GM18867 (cell line): ENCODE measurements at regions not wholly inside any gene's neighbourhood (a gene's known extent, or its start where the extent isn't known, plus 50 kb on each side); places are given as distances from the start of the nearest gene placed in this dataset.
"Not testable (repeated sequence)": the region's sequence is repeated elsewhere in the genome, so short reads cannot be mapped to it uniquely, and the experiment has no call there.

Source experiments
- ATAC-seq: cut with Tn5 transposase; IDR thresholded peaks from one replicate; pipeline ENCODE4 v1.9.1; 2021; ENCODE audit warnings: mild to moderate bottlenecking, moderate library complexity; ENCODE audit not compliant: unreplicated experiment

DNA sequence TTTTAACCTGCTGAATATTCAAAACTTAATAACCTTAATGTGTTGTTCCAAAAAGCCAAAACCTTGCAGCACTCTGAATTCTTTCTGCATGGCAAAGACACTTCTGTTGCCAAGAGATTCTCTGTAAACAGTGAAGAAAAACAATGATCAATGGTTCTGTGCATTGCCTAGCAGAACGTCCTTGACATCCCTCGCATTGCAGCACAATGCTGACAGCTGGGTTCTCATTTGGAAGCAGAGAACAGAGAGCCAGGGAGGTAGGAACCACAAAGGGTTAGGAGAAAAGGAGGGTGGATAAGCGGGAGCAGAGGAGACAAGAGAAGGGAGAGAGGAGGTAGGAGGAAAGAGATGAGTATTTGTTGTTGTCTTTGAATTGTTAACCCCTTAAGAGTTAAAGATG is 501.1 kb downstream of the NAV3 start:
- no peak for ATAC-seq

- ATAC-seq: no peak
Measured at GRCh38 chr12:78338054-78338785, 507.5 kb downstream of the NAV3 start.

- ATAC-seq: no peak
Measured at GRCh38 chr12:78340406-78340805, 509.7 kb downstream of the NAV3 start.

- ATAC-seq: no peak
Measured at GRCh38 chr12:78343657-78344056, 513.0 kb downstream of the NAV3 start.

DNA sequence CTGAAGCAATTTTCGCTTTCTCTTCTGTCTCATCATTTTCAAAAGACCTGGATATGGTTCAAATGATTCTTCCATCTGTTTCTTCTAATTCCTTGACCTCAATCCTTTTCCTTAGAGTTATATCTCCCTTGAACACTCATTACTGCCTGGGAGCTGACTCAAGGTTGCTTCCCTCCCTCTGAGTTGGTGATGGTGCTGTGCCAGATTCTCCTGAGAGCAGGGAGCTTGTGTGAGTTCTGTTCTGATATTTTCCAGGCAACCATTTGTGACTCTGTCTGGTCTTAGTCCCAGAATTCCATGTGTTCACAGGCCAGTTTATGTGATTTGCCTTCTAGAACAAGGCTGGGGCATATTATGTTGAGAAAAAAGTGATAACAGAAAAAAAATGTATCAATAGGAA is 505.1 kb upstream of the SYT1 start:
- ATAC-seq: no peak

GRCh38 chr12:78361683-78362082 is 502.9 kb upstream of the SYT1 start:
- ATAC-seq: no peak

- no peak for ATAC-seq
Measured at GRCh38 chr12:78371284-78371683, 493.3 kb upstream of the SYT1 start.

GRCh38 chr12:78375461-78375860 is 489.1 kb upstream of the SYT1 start:
- ATAC-seq: no peak

- ATAC-seq: no peak
Measured at GRCh38 chr12:78376257-78376656, 488.3 kb upstream of the SYT1 start.

DNA sequence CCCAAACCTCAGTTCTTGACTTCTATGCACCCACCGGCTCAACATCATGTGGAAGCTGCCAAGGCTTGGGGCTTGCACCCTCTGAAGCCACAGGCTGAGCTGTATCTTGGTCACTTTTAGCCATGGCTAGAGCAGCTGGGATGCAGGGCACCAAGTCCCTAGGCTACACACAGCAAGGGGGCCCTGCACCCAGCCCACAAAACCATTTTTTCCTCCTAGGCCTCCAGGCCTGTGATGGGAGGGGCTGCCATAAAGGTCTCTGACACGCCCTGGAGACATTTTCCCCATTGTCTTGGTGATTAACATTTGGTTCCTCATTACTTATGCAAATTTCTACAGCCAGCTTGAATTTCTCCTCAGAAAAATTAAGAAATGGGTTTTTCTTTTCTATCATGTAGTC is 485.5 kb upstream of the SYT1 start:
- ATAC-seq: not testable (repeated sequence)

DNA sequence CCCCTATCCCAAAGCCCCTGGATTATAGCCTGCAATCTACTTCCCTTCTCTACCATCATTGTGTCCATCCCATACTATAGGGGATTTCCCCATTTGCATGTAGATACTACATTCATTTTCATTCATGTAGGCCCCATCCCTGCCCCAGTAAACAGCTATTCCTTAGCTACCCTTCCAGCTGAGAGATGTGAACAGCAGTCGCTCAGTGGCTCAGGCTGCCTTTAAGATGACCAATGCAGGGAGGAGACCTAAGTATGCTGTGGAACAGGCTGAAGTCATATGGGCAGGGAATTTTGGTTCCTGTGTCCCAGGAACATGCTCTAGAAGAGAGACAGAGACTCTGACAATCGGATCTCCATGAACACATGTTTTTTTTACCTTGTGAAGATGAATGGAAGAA is 481.2 kb upstream of the SYT1 start:
- no peak for ATAC-seq

- no peak for ATAC-seq
Measured at GRCh38 chr12:78384541-78384940, 480.0 kb upstream of the SYT1 start.

- ATAC-seq: no peak
Measured at GRCh38 chr12:78385541-78385940, 479.0 kb upstream of the SYT1 start.

- no peak for ATAC-seq
Measured at GRCh38 chr12:78386871-78387270, 477.7 kb upstream of the SYT1 start.

DNA sequence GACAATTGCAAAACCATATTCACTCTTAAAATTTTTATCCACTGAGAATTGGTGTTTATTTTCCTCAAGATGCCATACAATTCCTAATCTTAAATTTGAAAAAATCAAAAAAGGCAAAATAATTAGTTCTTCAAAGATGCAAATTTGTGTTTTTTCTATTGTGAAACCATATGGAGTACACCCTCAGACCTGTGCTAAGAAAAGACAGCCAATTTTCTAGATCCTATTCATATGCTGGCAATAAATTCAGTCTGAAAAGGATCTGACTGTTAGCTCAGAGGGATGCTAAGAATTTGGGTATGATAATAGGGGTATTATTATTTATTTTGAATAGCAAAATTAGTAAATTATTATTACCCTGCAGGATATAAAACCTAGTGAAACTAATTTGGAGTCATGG is 476.9 kb upstream of the SYT1 start:
- ATAC-seq: no peak

GRCh38 chr12:78388461-78388860 is 476.1 kb upstream of the SYT1 start:
- ATAC-seq: no peak

GRCh38 chr12:78390920-78391319 is 473.7 kb upstream of the SYT1 start:
- ATAC-seq: no peak

DNA sequence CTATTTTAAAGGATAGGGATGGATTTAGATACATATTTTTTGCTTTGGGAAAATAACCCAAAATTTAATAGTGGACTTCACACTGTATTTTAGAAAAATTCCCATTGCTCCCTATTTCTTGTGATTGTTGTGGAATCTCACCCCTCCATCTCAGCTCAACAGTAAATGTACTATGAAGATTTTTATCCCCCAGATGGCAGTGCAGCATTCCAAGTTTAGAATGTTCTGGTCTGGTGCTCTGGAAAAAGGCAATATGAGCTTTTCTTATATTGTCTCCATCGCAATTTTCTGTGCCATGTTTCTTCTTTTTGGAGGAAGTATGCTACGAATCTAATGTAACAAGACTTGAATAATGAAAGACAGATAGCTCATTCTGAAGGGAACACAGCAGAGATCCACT is 471.7 kb upstream of the SYT1 start:
- ATAC-seq: no peak

DNA sequence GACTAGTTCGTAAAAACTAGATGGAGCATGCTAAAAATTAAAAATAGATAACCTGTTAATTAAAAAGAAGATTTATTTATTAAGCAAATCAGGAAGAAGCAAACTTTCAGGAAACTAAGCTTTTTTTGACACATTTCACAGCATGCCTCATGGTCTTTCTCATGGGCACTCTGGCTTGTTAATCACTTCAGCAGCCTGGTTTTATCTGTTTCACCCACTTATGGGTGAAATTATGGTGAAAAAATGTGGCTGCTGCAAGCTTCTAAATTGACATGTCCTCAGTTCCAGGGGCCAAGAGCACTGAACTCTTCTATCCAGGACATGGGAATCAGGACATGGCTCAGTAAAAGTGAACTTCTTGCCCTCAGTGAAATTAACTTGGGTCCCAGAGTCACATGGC is 468.6 kb upstream of the SYT1 start:
- no peak for ATAC-seq

- no peak for ATAC-seq
Measured at GRCh38 chr12:78396538-78396937, 468.0 kb upstream of the SYT1 start.

GRCh38 chr12:78398750-78399149 is 465.8 kb upstream of the SYT1 start:
- ATAC-seq: no peak

GRCh38 chr12:78402366-78403134 is 462.0 kb upstream of the SYT1 start:
- no peak for ATAC-seq

DNA sequence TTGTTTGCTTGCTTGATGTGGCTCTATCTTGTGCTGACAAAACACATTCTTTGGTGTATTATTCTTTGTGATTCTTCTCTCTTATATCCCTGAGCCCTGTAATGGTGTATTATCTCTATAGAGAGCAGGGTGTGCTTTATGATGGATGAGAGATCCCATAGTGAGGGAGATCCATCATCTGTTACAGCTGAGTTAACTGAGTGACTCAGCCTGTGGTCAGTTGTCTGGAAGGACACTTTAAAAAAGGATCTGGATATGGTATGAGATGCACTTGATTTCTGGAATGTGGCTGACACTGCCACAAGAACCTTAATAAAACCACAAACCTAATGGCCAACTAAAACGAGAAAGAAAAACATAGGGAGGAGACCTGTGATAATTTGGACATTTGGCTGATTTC is 461.4 kb upstream of the SYT1 start:
- ATAC-seq: no peak
